ENCODE measurements at regions not wholly inside any gene's neighbourhood (a gene's known extent, or its start where the extent isn't known, plus 50 kb on each side); places are given as distances from the start of the nearest gene placed in this dataset.

DNA sequence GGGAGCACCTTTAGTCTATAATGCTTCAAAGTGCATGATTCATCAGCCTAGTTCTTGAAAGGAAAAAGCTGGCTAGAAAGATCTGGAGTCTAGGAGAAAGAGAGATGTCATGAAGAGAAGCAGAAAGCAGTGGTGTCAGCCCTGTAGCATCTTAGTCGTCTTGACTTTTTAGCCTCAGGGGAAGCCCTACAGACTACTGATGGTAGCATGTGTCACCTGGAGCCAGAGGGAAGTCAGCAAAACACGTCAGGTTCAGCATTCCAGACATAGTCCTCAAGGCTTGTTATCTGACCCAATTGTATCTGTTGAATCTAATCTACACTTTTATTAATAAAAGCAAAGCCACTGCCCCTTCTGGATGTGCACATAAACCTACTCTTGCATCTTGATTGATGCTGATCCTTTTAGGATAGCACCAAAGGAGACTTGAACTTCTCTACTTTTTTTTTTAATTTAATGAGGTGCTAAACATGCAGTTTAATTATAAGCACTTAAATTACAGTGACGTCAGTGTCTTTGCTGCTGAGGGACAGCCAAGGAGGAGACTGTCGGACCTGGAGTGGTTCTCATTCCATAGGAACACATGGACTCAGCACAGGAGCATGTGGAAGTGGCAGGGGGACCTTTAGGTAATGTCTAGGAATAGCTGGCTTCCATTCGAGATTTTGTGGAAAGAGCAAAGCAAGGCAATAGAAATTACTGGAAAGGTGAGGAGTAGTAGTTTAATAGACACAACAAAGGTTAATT, 525.5 kb upstream of the SGCG start:
- DNase-seq (ENCODE audit: low spot score) = no peak

DNA sequence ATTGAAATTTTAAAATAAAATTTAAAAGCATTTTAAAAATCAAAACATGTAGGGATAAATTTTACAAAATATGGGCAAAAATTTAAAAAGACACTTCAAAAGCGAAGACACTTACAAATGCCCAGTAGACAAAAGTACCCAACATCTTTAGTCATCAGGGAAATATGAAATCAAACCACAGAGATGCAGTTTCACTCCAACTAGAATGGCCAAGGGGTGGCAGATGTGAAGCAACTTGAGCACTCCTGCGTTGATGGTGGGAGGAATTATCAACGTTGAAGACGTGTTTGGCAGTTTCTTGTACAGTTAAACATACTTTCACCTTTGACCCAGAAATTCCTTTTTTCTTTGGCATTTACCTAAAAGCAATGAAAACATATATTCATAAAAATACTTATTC, 518.0 kb upstream of the SGCG start:
- no peak for DNase-seq (ENCODE audit: low spot score)

DNA sequence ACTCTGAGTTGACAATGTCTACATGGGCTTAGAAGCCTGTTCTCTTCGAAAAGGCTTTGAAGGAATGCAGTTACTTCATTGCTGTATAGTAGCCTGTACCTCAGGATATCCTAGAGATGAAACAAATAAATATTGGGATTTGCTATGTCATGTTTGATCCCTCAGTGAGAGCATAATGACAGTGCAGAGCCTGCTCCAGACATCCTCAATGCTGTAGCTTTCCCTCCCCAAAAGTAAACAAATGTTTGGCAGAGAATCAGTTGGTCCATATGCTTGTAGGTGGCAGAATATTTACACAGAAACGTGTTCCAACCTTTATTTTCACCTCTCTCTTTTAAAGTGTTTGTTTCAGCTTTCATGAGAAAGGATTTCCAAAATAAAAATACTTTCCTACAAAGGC, 515.3 kb upstream of the SGCG start:
- DNase-seq (ENCODE audit: low spot score) = peak; percentile 50

DNA sequence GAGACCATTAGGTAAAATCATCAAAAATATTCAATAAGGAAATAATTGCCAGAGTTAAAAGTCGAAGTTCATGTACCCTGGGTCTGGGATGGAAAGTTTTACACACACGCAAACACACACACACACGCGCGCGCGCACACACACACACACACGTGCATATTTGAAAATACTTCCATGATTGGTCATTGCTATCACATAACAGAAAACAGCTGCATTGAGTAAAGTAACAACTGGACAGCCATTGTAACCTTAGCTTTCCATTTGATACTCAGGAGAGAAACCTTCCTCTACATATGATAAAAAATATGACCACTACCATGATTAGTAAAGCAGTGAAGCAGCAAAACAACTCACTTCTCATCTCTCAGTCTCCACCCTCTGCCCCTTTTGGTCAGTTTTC, 490.0 kb upstream of the SGCG start:
- DNase-seq (ENCODE audit: low spot score) = no peak

DNA sequence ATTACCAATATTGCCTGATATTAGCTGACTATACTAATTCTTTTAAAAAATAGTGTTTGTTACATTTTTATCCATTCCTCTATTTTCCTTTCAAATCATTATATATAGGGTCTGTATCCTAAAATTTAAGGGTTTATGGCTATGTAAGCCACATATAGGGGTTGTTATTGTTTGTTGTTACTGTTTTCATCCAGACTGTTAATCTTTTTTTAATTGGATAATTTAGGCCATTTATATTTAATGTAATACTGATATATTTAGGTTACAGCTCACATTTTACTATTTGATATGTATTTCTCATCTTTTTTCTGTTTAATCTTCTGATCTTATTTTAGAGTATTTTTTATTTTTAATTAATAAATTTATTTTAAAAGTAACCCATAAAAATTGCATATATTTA, 487.1 kb upstream of the SGCG start:
- no peak for DNase-seq (ENCODE audit: low spot score)

DNA sequence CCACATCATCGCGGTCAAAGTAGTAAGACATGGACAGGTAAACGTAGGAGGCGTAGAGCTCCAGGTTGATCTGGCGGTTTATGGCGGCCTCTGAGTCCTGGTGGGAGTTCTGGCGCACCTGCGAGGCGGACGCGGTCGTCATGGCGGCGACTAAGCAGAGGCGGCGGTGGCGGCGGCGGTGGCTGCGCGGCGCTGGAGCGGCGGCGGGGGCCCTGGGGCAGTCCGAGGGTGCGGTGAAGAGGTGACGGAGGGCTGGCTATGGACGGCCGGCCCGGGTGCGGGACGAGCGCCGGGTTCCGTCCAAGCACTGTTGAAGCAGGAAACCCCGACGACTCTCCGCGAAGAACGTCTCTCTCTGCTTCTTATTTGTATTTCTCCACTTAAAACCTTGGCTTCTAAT, 484.3 kb upstream of the SGCG start:
- DNase-seq (ENCODE audit: low spot score) = no peak

DNA sequence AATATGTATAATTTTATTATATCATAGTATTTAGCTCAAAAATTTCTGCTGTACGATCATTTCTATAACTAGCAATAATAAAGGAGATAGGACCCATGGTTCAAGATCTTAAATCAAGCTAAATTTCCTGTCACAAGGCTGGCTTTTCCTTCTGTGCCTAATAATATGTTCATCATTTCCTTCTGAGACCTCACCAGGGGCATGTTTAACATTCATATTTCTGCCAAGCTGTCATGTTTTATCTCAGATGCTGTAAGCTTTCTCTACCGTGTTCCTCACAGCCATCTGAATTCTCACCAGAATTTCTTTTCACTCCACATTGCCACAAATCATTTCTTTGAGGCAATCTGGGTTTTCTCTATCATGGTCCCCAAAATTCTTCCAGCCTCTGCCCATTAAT, 482.3 kb upstream of the SGCG start:
- DNase-seq (ENCODE audit: low spot score) = no peak

DNA sequence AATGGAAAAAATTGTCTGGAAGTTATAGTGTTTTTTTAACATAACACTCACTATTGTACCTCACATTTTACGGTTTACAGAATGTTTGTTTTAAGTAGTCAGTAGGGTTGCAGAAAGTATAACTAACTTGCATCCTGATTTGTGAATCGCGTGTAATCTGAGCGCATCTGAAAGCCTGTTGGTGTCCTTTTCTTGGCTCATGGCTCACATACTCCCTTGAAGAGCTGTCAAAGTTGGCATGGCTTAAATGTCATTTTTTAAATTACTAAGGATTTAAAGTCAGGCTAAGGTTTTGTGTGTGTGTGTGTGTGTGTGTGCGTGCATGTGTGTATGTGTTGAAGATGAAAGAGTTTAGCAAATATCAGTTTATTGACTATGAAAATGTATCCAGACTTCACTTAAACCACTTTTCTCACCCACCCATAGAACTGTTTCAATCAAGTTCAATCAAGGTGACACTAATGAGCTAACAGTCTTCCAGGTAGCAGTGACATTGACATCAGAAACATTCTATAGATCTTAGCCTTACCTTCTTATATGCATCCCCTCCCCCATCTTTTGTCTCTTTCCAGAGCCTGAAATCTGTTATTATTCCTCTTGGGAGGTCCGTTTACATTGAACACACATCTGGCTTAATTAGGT, 480.4 kb upstream of the SGCG start:
- no peak for DNase-seq (ENCODE audit: low spot score)

DNA sequence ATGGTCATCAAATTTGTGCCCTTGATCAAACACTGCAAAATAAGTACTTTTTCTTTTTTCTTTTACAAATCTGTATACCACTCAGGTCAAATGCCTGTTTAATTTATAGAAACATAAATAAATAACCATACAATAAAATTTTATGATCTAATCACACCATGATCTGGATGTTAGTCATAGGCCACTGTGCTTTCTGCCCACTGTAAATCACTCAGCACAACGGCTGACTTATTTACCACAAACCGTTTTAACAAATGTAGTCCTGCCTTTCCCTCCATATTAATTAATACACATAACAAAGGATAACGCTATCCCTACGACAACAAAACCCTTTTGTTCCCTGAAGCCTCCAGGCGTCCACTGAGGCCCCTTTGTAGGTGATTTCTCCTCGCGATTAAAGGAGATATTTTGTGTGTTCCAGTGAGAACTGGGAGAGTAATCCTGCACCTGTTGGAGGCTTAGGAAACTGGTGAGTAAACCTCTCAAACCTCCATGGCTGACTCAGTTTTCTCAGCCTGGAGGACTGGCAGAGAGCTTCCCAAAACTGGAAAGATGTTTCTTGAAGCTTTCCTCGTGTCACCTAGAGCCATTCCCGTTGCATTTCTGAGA, 477.1 kb upstream of the SGCG start:
- DNase-seq (ENCODE audit: low spot score) = no peak

DNA sequence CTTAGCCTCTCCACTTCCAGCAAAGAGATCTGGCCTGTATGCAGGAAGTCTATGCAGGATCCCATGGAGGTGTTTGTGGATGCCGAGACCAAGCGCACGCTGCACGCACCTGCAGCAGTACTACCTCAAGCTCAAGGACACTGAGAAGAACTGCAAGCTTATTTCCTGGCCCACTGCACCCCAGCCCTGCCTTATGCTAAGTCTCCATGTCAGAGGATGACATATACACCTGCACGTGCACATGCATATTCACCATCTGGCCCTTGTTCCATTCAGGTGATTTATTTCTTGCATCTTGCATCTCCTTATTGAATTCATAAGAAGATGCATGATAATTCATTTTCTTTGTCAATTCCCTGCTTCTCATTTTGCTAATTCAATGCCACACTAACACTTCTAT, 472.8 kb upstream of the SGCG start:
- DNase-seq (ENCODE audit: low spot score) = no peak

DNA sequence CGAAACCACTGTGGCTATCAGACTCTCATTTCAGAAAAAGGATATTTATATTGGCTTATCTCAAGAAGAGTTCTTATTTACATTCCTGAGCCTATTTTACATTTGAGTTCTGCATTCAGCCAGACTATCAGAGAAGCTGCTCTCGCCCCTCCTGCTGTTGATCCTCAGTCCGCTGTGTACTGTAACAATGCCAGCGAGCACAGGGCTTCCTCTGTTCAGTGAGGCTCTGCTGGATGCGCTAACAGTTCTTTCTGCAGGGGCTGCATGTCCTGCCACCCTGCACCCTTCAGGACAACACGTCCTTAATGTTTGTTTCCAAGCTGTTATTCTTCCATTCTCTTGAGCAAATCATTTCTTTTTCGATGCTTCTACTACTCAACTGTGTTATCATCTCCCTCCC, 463.7 kb upstream of the SGCG start:
- DNase-seq (ENCODE audit: low spot score) = peak; percentile 37

DNA sequence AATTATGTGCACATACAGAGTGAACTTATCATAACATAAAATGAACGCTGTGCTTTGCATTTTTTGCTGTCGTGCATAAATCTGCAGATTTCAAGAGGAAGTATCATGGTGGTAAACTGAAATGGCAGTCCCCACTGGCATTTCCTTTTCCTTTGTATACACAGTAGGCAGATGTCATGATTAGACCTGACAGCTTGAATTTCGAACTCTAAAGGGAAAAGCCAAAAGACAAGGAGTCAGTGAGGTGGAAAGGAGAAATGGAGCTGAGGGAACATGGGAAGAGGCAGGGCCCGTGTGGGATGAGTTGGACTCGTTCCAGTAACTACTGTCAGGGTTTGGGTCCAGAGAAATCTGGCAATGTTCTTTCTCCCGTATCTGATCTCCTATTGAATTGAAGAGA, 454.1 kb upstream of the SGCG start:
- peak; percentile 40 for DNase-seq (ENCODE audit: low spot score)

DNA sequence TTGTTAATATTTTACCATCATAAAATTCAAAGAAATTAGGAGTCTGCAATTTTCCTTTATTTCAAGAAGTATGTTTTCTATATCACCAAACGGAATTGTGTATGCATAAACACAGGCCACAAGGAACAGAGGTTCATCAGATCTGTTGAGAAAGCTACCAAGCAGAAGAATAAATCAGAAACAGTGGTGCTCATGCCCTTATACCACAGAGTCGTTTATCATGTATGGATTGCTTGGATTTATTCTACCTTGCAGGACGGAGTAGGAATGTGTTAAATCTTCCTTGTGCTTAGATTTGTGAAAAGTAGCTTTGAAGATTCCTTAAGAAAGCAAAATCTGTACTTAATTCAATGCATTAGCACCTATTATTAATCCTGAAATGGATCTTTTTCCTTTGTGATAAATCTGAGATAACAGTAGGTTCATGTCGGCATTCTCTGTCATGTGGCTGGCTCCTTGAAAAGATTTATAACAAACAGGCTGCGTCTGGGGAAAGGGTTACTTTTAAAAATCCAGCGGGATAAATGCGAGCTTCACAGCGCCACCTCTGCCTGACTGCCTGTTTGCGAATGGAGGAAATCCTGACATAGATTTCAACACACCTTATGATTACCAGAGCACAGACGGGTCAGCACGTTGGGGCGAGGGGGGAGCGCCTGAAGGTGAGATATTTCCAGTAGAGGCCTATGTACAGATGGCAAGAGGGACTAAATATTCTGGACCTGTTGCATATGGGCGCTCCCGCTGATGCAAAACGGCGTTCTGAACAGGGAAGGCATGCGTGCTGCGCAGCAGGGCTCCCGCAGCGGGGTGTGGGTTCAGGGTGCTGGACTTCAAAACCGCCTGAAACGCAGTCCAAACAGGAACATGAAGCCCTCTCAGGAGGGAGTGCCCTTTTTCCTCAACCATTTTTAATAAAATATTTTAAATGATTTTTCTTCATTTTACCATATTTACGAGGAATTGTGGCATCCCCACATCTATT, 445.5 kb upstream of the SGCG start:
- DNase-seq (ENCODE audit: low spot score) = no peak

DNA sequence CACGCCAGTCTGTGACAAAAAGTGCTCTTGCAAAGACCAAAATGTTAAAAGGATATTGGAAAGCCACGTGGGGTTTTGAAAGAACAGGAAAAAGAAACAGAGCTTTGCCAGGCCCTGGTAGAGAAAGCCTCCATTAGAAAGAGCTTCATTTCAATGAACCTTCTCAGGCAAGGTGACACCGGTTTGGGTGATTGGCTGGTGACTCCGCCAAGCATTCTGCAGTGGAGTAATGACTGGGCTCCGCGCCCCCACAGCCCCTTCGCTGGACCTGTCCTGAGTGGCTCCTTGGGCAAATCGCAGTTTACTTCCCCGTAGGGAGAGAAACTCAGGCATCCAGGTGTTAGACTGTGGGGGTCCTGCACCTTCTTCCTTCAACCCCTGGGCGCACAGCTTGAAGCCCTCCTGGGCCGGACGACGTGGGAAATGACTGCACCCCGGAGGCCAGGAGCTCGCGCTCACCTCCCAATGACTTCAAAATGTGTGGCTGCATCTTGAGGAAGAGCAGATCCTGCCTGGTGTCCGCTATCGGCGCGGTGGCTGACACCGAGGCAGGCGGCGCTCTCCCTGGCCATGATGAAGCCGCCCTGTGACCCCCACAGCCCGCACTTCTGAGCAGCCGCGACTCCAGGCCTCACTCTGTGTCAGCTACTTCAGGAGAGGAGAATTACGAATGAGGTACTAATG, 444.6 kb upstream of the SGCG start:
- DNase-seq (ENCODE audit: low spot score) = no peak

DNA sequence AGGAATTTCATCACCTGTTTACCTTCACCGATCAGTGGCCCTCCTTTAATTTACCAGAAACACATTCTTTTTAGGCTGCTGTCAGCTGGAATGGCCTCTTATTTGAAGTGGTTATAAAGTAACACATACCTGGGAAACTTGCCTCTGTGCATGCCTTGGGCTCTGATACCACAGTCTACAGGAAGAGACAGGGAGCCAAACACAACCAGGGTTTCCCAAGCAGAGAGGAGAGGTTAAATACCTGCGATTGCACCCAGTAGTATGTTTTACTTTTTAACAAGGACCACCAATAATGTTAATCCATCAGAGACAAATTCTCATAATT, 444.0 kb upstream of the SGCG start:
- DNase-seq (ENCODE audit: low spot score) = no peak

DNA sequence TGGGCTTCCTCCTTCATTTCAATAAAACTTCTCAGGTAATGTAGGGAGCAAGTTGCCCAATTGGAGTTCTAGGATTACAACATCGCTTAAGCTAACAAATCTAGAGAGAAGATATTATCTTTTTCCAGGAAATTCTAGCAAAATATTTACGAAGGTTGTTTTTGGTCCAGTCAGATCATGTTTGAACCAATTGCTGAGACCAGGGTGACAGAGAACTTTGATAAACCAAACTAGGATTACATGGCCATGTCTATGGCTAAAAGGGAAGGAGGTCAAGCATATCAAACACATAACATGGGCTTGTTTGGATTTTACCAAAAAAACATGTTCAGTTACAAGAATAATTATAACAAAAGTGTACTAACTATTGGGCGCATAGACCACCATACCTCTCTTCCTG, 442.4 kb upstream of the SGCG start:
- no peak for DNase-seq (ENCODE audit: low spot score)

DNA sequence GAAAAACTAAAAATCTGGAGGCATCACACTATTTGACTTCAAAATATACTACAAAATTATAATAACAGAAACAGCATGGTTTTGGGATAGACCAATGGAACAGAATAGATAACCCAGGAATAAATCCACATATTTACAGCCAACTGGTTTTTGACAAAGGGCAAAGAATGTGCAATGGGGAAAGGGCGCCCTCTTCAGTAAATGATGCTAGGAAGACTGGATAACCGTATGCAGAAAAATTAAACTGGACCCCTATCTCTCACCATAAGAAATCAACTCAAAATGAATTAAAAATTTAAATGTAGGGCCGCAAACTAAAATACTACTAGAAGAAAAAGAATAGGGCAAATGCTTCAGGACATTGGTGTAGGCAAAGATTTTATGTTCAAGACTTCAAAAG, 440.5 kb upstream of the SGCG start:
- no peak for DNase-seq (ENCODE audit: low spot score)

DNA sequence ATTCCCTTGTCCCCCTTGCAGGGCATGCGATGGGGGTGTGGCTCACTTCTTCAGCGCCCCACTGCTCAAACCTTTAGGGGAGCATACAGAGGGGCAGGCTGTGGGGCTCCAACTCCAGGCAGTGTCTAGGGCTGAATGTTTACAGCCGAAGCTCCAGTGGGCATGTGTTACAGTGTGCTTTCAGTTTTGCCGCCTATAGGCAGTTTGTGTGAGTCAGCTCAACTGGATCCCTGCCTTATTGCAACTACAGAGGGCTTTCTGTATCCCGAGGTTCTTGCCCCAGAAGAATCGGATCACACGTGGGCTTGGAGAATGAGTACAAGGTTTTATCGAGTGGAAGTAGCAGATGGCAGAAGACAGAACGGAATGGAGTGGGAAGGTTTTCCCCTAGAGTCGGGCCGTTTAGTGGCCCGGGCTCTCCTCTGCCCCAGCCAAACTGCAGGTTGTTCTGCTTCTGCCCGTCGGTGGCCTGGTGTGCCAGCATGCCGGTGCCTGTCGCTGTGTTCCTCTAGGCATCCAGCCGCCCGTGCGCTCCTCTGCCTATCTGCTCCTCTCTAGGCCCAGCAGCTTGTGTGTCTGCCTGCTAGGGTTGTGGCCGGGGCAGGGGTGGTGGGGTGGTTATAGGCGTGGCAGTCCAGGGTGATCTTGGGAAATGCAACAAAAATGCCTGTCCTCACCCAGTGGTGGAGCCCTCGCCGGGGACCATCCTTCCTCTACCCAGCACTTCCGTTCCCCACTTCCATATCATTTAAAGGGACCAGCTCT, 435.9 kb upstream of the SGCG start:
- no peak for DNase-seq (ENCODE audit: low spot score)

DNA sequence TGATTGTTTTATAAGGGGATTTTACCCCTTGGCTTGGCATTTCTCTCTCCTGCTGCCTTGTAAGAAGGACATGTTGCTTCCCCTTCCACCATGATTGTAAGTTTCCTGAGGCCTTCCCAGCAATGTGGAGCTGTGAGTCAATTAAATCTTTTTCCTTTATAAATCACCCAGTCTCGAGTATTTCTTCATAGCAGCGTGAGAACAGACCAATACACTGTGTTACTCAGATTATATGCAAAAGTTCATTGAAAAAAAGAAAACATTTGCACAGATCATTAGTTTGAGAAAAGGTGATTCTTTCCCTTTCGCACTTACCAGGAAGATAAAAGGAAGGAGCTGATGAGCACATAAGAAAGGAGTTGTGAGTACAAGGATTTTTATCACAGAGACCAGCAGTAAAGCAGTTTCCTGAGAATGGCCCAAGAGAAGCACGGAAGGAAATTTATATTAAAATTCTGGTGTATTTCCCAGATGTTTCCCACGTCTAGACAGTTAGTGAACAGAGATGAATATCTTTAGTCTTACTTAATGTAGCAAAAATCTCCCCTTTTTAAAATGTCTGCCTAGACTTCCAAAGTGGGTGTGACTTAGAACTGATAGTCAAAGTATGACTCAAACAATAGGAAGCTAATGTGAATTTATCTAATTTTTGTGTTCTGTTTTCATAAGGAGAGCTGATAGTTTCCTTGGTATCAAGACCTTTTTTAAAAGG, 431.8 kb upstream of the SGCG start:
- DNase-seq (ENCODE audit: low spot score) = no peak

DNA sequence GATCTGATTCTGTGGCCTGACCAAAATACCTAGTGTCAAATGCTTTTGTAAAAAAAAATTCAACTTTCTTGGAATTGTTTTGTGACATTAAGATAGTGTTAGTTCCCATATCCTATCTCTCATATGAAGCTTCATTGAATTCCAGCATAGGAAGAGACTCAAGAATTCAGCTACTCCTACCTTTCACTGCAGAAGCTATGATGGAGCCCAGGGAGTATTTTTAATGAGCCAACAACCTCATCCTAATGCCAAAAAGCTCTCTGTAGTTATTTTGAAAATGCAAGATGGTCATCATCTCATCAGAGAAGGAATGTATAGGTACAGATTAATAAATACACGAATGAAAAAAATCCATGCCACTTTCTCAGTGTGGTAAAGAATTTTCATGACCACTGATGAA, 431.2 kb upstream of the SGCG start:
- no peak for DNase-seq (ENCODE audit: low spot score)

All from cerebellar cortex (tissue), 1 donor.